ENCODE measurements at regions not wholly inside any gene's neighbourhood (a gene's known extent, or its start where the extent isn't known, plus 50 kb on each side); places are given as distances from the start of the nearest gene placed in this dataset.
"Not testable (repeated sequence)": the region's sequence is repeated elsewhere in the genome, so short reads cannot be mapped to it uniquely, and the experiment has no call there.

DNA sequence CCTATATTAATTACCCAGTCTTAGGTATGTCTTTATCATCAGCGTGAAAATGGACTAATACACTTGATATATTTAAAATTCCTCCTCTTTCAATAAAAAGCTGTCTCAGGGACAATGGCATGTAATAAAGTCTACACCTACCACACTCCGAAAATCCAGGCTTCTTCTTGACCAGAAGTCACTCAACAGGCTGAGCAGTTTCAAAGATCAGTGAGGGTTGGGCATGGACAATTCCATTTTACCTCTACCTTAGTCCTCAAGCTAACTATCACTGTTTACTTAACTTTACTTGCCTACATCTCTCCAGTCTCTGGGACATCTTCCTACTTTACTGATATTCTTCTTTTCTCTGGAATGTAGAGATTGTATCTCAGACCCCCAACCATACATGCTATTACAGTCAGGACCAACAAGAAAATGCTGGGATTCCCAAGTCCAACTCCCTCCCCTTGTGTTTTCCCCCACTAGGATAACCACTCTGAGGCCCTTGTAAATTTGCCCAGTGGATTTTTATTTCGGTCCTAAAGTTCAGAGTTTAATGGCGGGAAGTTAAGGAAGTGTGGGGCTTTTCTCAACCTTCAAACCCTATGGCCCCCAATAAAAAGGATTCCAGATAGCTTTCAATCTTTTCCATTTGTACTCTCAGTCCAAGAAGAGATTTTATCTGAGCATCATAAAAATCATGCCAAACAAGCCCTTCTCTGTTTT lies 137.1 kb upstream of the TSC22D2 start (continued):
- TF ChIP-seq RFX5 (IDR thresholded peaks at IDR 0.05; ENCODE audit: low read depth, low read length) = no peak
- TF ChIP-seq, protein P1, sequence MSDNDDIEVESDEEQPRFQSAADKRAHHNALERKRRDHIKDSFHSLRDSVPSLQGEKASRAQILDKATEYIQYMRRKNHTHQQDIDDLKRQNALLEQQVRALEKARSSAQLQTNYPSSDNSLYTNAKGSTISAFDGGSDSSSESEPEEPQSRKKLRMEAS (IDR thresholded peaks at IDR 0.05; ENCODE audit: low read depth, low read length) = no peak
- TF ChIP-seq EED (IDR thresholded peaks at IDR 0.05; ENCODE audit: low read depth) = no peak
- no peak for TF ChIP-seq SP1 (IDR thresholded peaks at IDR 0.05; ENCODE audit: low read depth, low read length)
- no peak for TF ChIP-seq MYB (IDR thresholded peaks at IDR 0.05; ENCODE audit: borderline replicate concordance, low read depth, low read length)

DNA sequence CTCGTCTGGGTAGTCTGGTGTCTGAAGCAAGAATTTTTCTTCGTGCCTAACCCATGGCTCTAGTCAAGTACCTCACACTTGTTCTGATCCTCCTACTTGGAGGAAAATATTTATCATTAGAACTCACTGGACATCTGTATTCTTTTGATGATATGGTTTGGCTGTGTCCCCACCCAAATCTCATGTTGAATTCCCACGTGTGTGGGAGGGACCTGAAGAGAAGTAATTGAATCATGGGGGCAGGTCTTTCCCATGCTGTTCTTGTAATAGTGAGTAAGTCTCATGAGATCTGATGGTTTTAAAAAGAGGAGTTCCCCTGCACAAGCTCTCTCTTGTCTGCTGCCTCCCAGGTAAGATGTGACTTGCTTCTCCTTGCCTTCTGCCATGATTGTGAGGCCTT lies 137.7 kb upstream of the TSC22D2 start:
- RAD21 ChIA-PET (ENCODE audit: unreplicated experiment); intact Hi-C loops (cut with micrococcal nuclease; ENCODE audit: unreplicated experiment); H3K9ac ChIP-seq (ENCODE audit: control insufficient read depth, insufficient read depth, low read length); DNase-seq (ENCODE audit: low read depth, low spot score); H4K20me1 ChIP-seq (ENCODE audit: control insufficient read depth, insufficient read depth); ATAC-seq; POLR2A ChIA-PET; in situ Hi-C loops (cut with MboI); H3K27me3 ChIP-seq (replicated peaks in 1 of 2; ENCODE audit: control insufficient read depth in 2 of 2, insufficient read depth in 2 of 2, low read length in 1 of 2); BruUV-seq (replicated peaks); H3K4me3 ChIP-seq; H3K79me2 ChIP-seq (ENCODE audit: control insufficient read depth, insufficient read depth, low read length); H2AFZ ChIP-seq (ENCODE audit: control insufficient read depth, low read depth, low read length); H3K36me3 ChIP-seq (ENCODE audit: control insufficient read depth in 2 of 2, insufficient read depth in 2 of 2, low read length in 1 of 2); H3K4me2 ChIP-seq (ENCODE audit: control insufficient read depth, insufficient read depth); H3K4me1 ChIP-seq (ENCODE audit: control insufficient read depth, insufficient read depth, low read length); H3K27ac ChIP-seq (ENCODE audit: control insufficient read depth, insufficient read depth); H3K9me3 ChIP-seq (replicated peaks; ENCODE audit: control insufficient read depth, insufficient read depth, low read length); CTCF ChIA-PET; FAIRE-seq: not testable (repeated sequence)
- WGBS (ENCODE audit: insufficient coverage, insufficient replicate concordance, low lambda C conversion rate, missing lambda C conversion rate) = 0% methylated on average over 3 of the region's 3 CpGs
- SMC1A ChIA-PET (ENCODE audit: uncharacterized antibody, unreplicated experiment) = interaction anchor here (1.2 kb wide), 1 partner anchor 18 kb away, joined by 3 read pairs; no protein-coding TSS in a partner anchor

DNA sequence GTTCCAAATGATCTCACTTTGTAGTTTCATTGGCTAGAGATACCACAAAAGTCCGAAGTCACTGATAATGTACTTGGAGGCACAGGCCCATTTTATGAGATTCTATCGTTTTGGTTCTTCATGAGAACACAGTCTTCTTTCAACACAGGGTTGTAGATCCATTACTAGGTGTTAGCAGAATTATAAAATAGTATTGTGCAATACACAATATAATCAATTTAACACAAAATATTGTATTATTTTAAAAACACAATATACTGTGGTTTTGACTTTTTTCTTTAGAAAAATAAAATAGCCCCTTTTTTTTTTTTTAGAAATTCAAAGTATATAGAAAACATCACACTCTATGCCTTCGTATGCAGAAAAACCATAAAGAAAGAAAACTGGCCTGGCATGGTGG lies 138.6 kb upstream of the TSC22D2 start:
- no TSS peak for BruUV-seq (replicated peaks)
- SMC1A ChIA-PET (ENCODE audit: uncharacterized antibody, unreplicated experiment) = no interaction called here
- POLR2A ChIA-PET = no interaction called here
- FAIRE-seq = no peak
- Histone ChIP-seq H4K20me1 (ENCODE audit: control insufficient read depth, insufficient read depth) (no peaks in the 10 kb centered on the region), H3K4me2 (ENCODE audit: control insufficient read depth, insufficient read depth) (no peak overlapping the region), H3K27ac (ENCODE audit: control insufficient read depth, insufficient read depth) (no peak overlapping the region), H3K9me3 (replicated peaks; ENCODE audit: control insufficient read depth, insufficient read depth, low read length) (no peaks in the 10 kb centered on the region), H2AFZ (ENCODE audit: control insufficient read depth, low read depth, low read length) (no peak overlapping the region), H3K36me3 (ENCODE audit: control insufficient read depth in 2 of 2, insufficient read depth in 2 of 2, low read length in 1 of 2) (no peaks in the 10 kb centered on the region), H3K79me2 (ENCODE audit: control insufficient read depth, insufficient read depth, low read length) (no peaks in the 10 kb centered on the region), H3K27me3 (replicated peaks in 1 of 2; ENCODE audit: control insufficient read depth in 2 of 2, insufficient read depth in 2 of 2, low read length in 1 of 2) (no peaks in the 10 kb centered on the region), H3K4me3 (no peak overlapping the region), H3K9ac (ENCODE audit: control insufficient read depth, insufficient read depth, low read length) (no peak overlapping the region), H3K4me1 (ENCODE audit: control insufficient read depth, insufficient read depth, low read length) (no peaks in the 10 kb centered on the region)
- in situ Hi-C loops (cut with MboI) = no loop called here
- DNase-seq (ENCODE audit: low read depth, low spot score) = no peak
- 42% methylated on average over 3 of the region's 3 CpGs for WGBS (ENCODE audit: insufficient coverage, insufficient replicate concordance, low lambda C conversion rate, missing lambda C conversion rate)
- CTCF ChIA-PET = interaction anchor here (1.6 kb wide), 1 partner anchor 518 kb away, joined by 3 read pairs; no protein-coding TSS in a partner anchor
- intact Hi-C loops (cut with micrococcal nuclease; ENCODE audit: unreplicated experiment) = no loop called here
- RAD21 ChIA-PET (ENCODE audit: unreplicated experiment) = no interaction called here
- ATAC-seq = no peak
- TF ChIP-seq RB1 (IDR thresholded peaks at IDR 0.05; ENCODE audit: borderline replicate concordance) = no peak
